Uterus (tissue), 3 donors: ENCODE measurements at regions not wholly inside any gene's neighbourhood (a gene's known extent, or its start where the extent isn't known, plus 50 kb on each side); places are given as distances from the start of the nearest gene placed in this dataset. TPM values are rescaled to one million over a fixed set of nuclear protein-coding genes. Genes with fewer than 3 reads are reported as not detected.
"Not testable (repeated sequence)": the region's sequence is repeated elsewhere in the genome, so short reads cannot be mapped to it uniquely, and the experiment has no call there.

Experiments used
- DNase-seq, 2 donors: peaks; one replicate each; pipeline ENCODE4 v3.0.0-alpha.2; 2019 to 2020
- H3K27ac ChIP-seq, 2 donors: fragments of 200-600 bp; sonication (generic); 1 replicate in 1 of 2; 2 replicates in 1 of 2; pipeline ENCODE4 v1.5.1; 2016 to 2018
- H3K27me3 ChIP-seq, 2 donors: fragments of 200-600 bp; sonication (generic); one replicate each; pipeline ENCODE4 v1.5.1; 2018 to 2019; ENCODE audit warnings: control low read depth in 1 of 2
- H3K36me3 ChIP-seq, 2 donors: fragments of 200-600 bp; sonication (generic); one replicate each; pipeline ENCODE4 v1.5.1; 2019; ENCODE audit warnings: control low read depth in 1 of 2
- H3K4me1 ChIP-seq, 2 donors: fragments of 200-600 bp; sonication (generic); one replicate each; pipeline ENCODE4 v1.5.1; 2018 to 2019; ENCODE audit warnings: control low read depth in 1 of 2
- H3K4me3 ChIP-seq, 2 donors: fragments of 200-600 bp; sonication (generic); 1 replicate in 1 of 2; 2 replicates in 1 of 2; pipeline ENCODE4 v1.5.1; 2018 to 2019; ENCODE audit warnings: mild to moderate bottlenecking in 1 of 2
- H3K9me3 ChIP-seq, 2 donors: fragments of 200-600 bp; sonication (generic); one replicate each; pipeline ENCODE4 v1.5.1; 2019; ENCODE audit warnings: control low read depth in 1 of 2
- POLR2A ChIP-seq, 2 donors: fragments of 450-650 bp; IDR thresholded peaks; one replicate each; pipeline ENCODE4 v1.6.1; 2016; ENCODE audit warnings: antibody characterized with exemption in 2 of 2, mild to moderate bottlenecking in 1 of 2, moderate library complexity in 1 of 2
- intact Hi-C: fragments of 100-400 bp; cut with DNase I; formaldehyde crosslinking; loops from one replicate; pipeline ENCODE4 v1.15.1; 2023; ENCODE audit warnings: low total_unique reads
- small RNA-seq: library from RNA; depleted of rRNA; stranded (forward); fragments of <200 nt; gene quantifications from one replicate; pipeline ENCODE3, GENCODE V24; 2016
- TF ChIP-seq, protein P1 (sequence below), 4 experiments: fragments of 200-600 bp in 2 of 4; fragments of 450-650 bp in 2 of 4; sonication (generic) in 2 of 4; IDR thresholded peaks; one replicate each; pipeline ENCODE4 v1.5.1; 2016 to 2019; ENCODE audit warnings: antibody characterized with exemption in 4 of 4, mild to moderate bottlenecking in 2 of 4, moderate library complexity in 1 of 4
- donor health status: DM: yes; HTN: yes; CAD: no.

DNA sequence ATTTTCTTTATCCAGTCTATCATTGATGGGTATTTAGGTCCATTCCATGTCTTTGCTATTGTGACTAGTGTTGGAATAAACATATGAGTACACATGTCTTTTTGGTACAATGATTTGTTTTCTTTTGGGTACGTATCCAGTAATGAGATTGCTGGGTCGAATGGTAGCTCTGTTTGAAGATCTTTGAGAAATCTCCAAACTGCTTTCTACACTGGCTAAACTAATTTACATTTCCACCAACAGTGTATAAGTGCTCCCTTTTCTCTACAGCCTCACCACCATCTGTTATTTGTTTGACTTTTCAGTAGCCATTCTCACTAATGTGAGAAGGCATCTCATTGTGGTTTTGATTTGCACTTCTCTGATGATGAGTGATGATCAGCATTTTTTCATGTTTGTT lies 103.7 kb downstream of the GOSR1 start:
- intact Hi-C loops: no loop called here
- Histone ChIP-seq H3K9me3 (no peaks in the 10 kb centered on the region), H3K27ac (no peak overlapping the region), H3K4me3 (no peak overlapping the region), H3K27me3 (no peaks in the 10 kb centered on the region), H3K36me3 (no peaks in the 10 kb centered on the region), H3K4me1 (no peaks in the 10 kb centered on the region)
- no peak for TF ChIP-seq POLR2A (IDR thresholded peaks at IDR 0.05)
- TF ChIP-seq, protein P1, sequence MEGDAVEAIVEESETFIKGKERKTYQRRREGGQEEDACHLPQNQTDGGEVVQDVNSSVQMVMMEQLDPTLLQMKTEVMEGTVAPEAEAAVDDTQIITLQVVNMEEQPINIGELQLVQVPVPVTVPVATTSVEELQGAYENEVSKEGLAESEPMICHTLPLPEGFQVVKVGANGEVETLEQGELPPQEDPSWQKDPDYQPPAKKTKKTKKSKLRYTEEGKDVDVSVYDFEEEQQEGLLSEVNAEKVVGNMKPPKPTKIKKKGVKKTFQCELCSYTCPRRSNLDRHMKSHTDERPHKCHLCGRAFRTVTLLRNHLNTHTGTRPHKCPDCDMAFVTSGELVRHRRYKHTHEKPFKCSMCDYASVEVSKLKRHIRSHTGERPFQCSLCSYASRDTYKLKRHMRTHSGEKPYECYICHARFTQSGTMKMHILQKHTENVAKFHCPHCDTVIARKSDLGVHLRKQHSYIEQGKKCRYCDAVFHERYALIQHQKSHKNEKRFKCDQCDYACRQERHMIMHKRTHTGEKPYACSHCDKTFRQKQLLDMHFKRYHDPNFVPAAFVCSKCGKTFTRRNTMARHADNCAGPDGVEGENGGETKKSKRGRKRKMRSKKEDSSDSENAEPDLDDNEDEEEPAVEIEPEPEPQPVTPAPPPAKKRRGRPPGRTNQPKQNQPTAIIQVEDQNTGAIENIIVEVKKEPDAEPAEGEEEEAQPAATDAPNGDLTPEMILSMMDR (IDR thresholded peaks at IDR 0.05): no peak
- no peak for DNase-seq

DNA sequence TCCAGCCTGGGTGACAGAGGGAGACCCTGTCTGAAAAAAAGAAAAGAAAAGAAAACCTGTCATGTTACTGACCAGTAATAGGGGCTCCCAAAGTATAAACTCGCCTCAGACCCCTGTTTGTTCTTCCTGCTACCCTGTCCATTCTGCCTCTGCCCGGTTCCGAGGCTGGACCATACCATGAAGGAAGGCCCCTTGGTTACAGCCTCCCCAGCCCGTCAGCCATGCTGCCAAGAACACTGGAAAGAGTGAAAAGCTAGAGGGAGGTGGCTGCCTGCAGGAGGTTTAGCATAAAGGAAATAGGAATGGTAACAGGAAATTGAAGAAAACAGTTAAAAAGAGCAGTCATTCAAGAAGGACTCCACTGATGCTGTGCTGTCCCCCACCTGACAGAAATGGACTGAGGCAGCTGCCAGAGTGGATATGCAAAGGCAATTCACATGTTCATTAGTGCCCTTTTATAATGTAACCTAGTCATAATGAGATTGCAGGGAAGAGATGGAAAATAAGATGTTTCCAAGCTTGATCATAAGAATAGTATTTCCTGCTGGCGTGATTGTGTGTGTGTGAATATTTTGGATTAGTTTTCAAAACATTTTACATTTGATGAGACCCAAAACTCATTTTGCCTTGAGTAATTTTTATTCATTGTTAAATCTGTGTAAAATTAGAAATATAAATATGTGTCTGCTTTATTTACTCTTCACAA lies 102.6 kb downstream of the GOSR1 start:
- DNase-seq: no peak
- intact Hi-C loops: no loop called here
- no peak overlapping the region for H3K27ac ChIP-seq
- H3K27me3 ChIP-seq: no peaks in the 10 kb centered on the region
- H3K4me1 ChIP-seq: no peaks in the 10 kb centered on the region
- TF ChIP-seq POLR2A (IDR thresholded peaks at IDR 0.05): no peak
- TF ChIP-seq, protein P1 (IDR thresholded peaks at IDR 0.05): no peak
- H3K9me3 ChIP-seq: no peaks in the 10 kb centered on the region
- no peak overlapping the region for H3K4me3 ChIP-seq
- no peaks in the 10 kb centered on the region for H3K36me3 ChIP-seq

DNA sequence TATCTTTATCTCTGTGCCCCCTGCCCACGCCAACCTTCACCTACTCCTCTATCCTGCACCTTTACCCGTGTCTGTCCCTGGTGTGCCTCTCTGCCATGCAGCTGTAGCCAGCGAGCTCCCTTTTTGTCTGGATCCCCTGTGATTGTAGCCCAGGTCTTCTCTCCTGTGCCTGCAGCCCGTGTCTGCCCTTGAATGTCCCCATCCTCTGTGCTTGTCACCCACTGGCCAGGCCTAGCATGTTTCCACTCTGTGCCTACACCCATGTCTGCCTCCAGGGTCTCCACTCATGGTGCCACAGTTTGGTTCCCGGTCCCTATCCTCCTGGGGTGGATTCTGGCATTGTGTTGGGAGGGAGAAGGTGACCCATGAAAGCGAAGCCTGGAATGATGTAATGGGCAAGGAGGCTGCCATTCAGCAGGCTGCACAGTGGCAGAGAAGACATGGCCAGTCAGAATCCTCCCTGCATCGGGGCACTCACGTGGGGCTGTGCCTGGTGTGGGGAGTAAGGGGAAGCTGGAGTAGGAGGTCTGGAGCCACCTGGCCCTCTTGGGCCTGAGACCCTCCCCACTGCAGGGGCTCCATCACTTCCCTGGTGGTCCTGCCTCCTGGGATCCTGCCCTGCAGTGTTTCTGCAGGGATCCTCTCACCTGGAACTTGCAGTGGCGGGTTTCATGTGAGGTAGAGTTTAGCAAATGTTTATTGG lies 101.0 kb downstream of the GOSR1 start:
- H3K36me3 ChIP-seq, H3K9me3 ChIP-seq, intact Hi-C loops, H3K27me3 ChIP-seq, DNase-seq, H3K4me3 ChIP-seq, H3K27ac ChIP-seq, H3K4me1 ChIP-seq: not testable (repeated sequence)

Small RNA genes lying in the stretch of these regions (small RNA-seq; reads per million reads assigned to genes)
- gene AC005562.1 (not detected), gene AC127024.7 (not detected), gene RN7SL316P (not detected)
